Stimulated activated CD8-positive, alpha-beta memory T cell treated with anti-CD3 and anti-CD28 coated beads, Interleukin-4, amount 100 ng/mL, for 48 hours (primary cell): ENCODE measurements at regions not wholly inside any gene's neighbourhood (a gene's known extent, or its start where the extent isn't known, plus 50 kb on each side); places are given as distances from the start of the nearest gene placed in this dataset.
"Not testable (repeated sequence)": the region's sequence is repeated elsewhere in the genome, so short reads cannot be mapped to it uniquely, and the experiment has no call there.

Source experiments
- DNase-seq: peaks from one replicate; pipeline ENCODE4 v3.0.0-alpha.2; 2020

DNA sequence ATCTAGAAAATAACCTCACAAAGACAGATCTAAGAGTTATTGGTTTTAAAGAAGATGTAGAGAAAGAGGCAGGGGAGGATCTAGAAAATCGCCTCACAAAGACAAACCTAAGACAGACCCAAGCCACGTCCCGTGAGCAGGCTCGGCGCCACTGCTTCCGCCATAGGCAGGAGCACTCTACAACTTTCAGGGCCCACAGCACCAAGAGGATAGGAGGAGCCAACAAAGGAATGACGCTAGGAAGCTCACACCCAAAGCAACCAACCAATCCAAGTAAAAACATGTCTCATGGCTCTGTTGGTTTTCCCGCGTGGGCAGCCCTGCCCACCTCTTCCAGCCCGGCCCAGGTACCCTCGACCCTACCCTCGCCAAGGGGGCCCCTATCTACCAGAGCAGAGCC, 4167.4 kb upstream of the OR11H1 start:
- no peak for DNase-seq

DNA sequence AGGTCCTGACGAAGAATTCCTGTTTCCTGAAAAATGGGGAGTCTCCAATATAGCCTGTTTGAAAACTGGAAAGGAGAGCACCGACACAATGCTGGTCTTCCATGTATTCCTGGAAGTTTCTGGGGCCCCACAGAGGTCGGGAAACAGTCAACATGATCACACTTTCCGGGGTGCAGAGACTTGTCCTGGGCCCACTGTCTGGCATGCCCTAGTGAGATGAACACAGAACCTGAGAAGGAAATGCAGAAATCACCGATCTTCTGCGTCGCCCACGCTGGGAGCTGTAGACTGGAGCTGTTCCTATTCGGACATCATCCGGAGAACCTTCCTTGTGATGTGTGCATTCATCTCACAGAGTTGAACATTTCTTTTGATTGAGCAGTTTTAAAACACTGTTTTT, 4166.5 kb upstream of the OR11H1 start:
- not testable (repeated sequence) for DNase-seq

DNA sequence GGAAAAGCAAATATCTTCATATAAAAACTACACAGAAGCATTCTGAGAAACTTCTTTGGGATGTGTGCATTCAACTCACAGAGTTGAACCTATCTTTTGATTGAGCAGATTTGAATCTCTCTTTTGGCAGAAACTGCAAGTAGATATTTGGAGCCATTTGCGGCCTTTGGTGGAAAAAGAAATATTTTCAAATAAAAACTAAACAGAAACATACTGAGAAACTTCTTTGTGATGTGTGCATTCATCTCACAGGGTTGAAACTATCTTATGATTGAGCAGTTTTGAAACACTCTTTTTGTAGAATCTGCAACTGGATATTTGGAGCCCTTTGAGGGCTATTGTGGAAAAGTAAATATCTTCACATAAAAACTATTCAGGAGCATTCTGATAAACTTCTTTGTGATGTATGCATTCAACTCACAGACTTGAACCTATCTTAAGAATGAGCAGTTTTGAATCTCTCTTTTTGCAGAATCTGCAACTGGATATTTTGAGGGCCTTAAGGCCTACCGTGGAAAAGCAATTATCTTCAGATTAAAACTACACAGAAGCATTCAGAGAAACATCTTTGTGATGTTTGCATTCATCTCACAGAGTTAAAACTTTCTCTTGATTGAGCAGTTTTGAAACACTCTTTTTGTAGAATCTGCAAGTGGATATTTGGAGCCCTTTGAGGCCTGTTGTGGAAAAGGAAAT, 4158.2 kb upstream of the OR11H1 start:
- not testable (repeated sequence) for DNase-seq

- DNase-seq: not testable (repeated sequence)
Observed at GRCh38 chr22:11370311-11370710, 4157.7 kb upstream of the OR11H1 start.
